Erythroblast (primary cell): ENCODE measurements at regions not wholly inside any gene's neighbourhood (a gene's known extent, or its start where the extent isn't known, plus 50 kb on each side); places are given as distances from the start of the nearest gene placed in this dataset.

ENCODE experiments used
- GATA1 ChIP-seq: IDR thresholded peaks from 2 replicates; pipeline ENCODE4 v1.6.1; 2011; ENCODE audit warnings: low read depth, mild to moderate bottlenecking, control low read depth, low read length, moderate library complexity
- POLR2A ChIP-seq: IDR thresholded peaks from 2 replicates; pipeline ENCODE4 v1.6.1; 2011; ENCODE audit warnings: mild to moderate bottlenecking, low read length

DNA sequence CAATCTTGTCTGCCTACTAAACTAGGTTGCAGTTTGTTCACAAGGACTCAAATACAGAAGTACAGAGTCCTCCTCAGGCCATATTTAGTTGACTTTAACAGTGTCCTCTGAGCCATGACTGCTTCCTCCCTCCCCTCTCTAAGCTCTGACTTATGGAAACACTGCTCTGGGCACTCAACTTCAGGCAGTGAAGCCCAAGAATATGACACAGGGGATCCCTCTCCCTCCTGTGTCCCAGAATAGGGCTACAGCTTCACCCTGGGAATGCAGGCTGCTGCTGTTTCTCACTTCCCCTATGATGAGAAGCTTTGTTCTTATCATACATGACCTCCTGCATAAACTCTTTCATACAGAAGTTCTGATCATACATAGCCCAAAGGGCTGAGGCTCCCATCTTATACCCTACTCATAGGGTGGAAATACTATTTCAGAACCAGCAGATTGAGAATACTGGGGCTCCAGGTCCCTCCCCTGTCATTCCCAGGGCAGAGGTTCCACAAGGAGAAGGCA is 97.3 kb upstream of the UST start:
- TF ChIP-seq POLR2A (no peak), GATA1 (no peak)
